ENCODE measurements at regions not wholly inside any gene's neighbourhood (a gene's known extent, or its start where the extent isn't known, plus 50 kb on each side); places are given as distances from the start of the nearest gene placed in this dataset.

DNA sequence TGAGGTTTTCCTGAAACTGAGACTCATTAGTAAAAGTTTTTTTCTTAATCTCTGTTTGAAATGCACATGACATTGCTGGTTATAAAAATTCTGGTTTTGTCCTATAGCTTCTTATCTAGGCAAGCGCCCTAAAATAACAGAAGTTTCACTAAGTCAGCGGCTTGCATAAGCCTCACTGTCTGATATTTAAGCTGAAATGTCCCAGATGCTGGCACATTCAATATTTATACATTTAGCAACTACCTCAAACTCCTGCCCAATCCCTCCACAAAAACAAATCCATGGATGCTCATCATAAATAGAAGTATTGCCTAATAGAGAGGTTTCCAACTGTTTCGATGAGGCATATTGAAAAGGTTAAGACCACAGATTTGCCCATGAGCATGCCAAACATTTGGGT, 83.1 kb upstream of the EGR2 start:
- TF ChIP-seq REST (IDR thresholded peaks at IDR 0.05; ENCODE audit: insufficient read depth in 1 of 2, low read depth in 2 of 2, low read length in 1 of 2): no peak
- TF ChIP-seq CTCF (IDR thresholded peaks at IDR 0.05): no peak
